H1 (cell line): ENCODE measurements at regions not wholly inside any gene's neighbourhood (a gene's known extent, or its start where the extent isn't known, plus 50 kb on each side); places are given as distances from the start of the nearest gene placed in this dataset.

Experiments used
- ATF2 ChIP-seq: IDR thresholded peaks from 2 replicates; pipeline ENCODE4 v1.6.1; 2012; ENCODE audit warnings: low read length, inconsistent platforms
- BCL11A ChIP-seq, 2 experiments: IDR thresholded peaks; one replicate each; pipeline ENCODE4 v1.6.1; 2011; ENCODE audit warnings: low read depth in 2 of 2, low read length in 2 of 2, mild to moderate bottlenecking in 2 of 2
- CEBPB ChIP-seq: IDR thresholded peaks from 2 replicates; pipeline ENCODE4 v1.6.1; 2012; ENCODE audit warnings: low read depth, low read length
- CHD7 ChIP-seq: fragments of 300-600 bp; sonication (generic); IDR thresholded peaks from 2 replicates; pipeline ENCODE4 v1.7.1; 2012; ENCODE audit warnings: low read length, moderate library complexity, mild to moderate bottlenecking, inconsistent platforms; ENCODE audit not compliant: insufficient replicate concordance
- CTCF ChIP-seq, 3 experiments: IDR thresholded peaks; 1 replicate in 2 of 3; 2 replicates in 1 of 3; pipeline versions ENCODE4 v1.5.1 to v1.6.1; 2011; ENCODE audit warnings: low read length in 3 of 3, mild to moderate bottlenecking in 3 of 3, inconsistent platforms in 2 of 3, low read depth in 1 of 3, moderate library complexity in 1 of 3; ENCODE audit not compliant: insufficient read depth in 1 of 3; ENCODE audit errors: control extremely low read depth in 1 of 3
- EP300 ChIP-seq, 2 experiments: IDR thresholded peaks; 1 replicate in 1 of 2; 2 replicates in 1 of 2; pipeline ENCODE4 v1.6.1; 2011 to 2012; ENCODE audit warnings: low read depth in 2 of 2, low read length in 2 of 2, mild to moderate bottlenecking in 2 of 2, borderline replicate concordance in 1 of 2, inconsistent platforms in 1 of 2, moderate library complexity in 1 of 2
- EZH2 ChIP-seq: fragments of 200-600 bp; sonication (generic); IDR thresholded peaks from 2 replicates; pipeline ENCODE4 v1.7.1; 2012; ENCODE audit warnings: low read depth, mild to moderate bottlenecking, moderate library complexity, low read length, inconsistent platforms; ENCODE audit not compliant: severe bottlenecking
- GABPA ChIP-seq: IDR thresholded peaks from 2 replicates; pipeline ENCODE4 v1.6.1; 2011; ENCODE audit warnings: mild to moderate bottlenecking, low read length, moderate library complexity, borderline replicate concordance; ENCODE audit not compliant: insufficient read depth
- KDM1A ChIP-seq: fragments of 200-600, 300-600 bp; sonication (generic); IDR thresholded peaks from 2 replicates; pipeline ENCODE4 v1.7.1; 2016; ENCODE audit warnings: mild to moderate bottlenecking, low read length, borderline replicate concordance
- POLR2A ChIP-seq, 2 experiments: IDR thresholded peaks; 1 replicate in 1 of 2; 2 replicates in 1 of 2; pipeline ENCODE4 v1.6.1; 2011; ENCODE audit warnings: low read depth in 2 of 2, low read length in 2 of 2, mild to moderate bottlenecking in 2 of 2; ENCODE audit errors: control extremely low read depth in 1 of 2
- POLR2AphosphoS5 ChIP-seq: IDR thresholded peaks from 2 replicates; pipeline ENCODE4 v1.6.1; 2011; ENCODE audit warnings: low read depth, low read length
- RAD21 ChIP-seq, 2 experiments: IDR thresholded peaks in 1 of 2; conservative IDR thresholded peaks in 1 of 2; 2 replicates each; pipeline ENCODE4 v1.6.1; 2011; ENCODE audit warnings: low read depth in 2 of 2, low read length in 2 of 2, improper control_type of control experiment in 1 of 2, inconsistent platforms in 1 of 2, mild to moderate bottlenecking in 1 of 2, moderate library complexity in 1 of 2
- SIN3A ChIP-seq, 2 experiments: IDR thresholded peaks in 1 of 2; conservative IDR thresholded peaks in 1 of 2; 2 replicates each; pipeline ENCODE4 v1.6.1; 2011 to 2012; ENCODE audit warnings: low read length in 2 of 2, improper control_type of control experiment in 1 of 2, low read depth in 1 of 2, mild to moderate bottlenecking in 1 of 2

- no peak for TF ChIP-seq CHD7
- no peak for TF ChIP-seq BCL11A (IDR thresholded peaks at IDR 0.05; ENCODE audit: low read depth in 2 of 2, low read length in 2 of 2)
- TF ChIP-seq CTCF (IDR thresholded peaks at IDR 0.05; ENCODE audit: control extremely low read depth in 1 of 3, insufficient read depth in 1 of 3, low read depth in 1 of 3, low read length in 3 of 3), result no peak
- TF ChIP-seq RAD21 (IDR thresholded peaks at IDR 0.05 in 1 of 2, conservative IDR thresholded peaks at IDR 0.05 in 1 of 2; ENCODE audit: low read depth in 2 of 2, low read length in 2 of 2), result no peak
- TF ChIP-seq CEBPB, result no peak
- TF ChIP-seq GABPA, result no peak
- no peak for TF ChIP-seq EZH2
- TF ChIP-seq POLR2AphosphoS5, result no peak
- TF ChIP-seq ATF2, result no peak
- no peak for TF ChIP-seq EP300 (IDR thresholded peaks at IDR 0.05; ENCODE audit: borderline replicate concordance in 1 of 2, low read depth in 2 of 2, low read length in 2 of 2)
- no peak for TF ChIP-seq POLR2A (IDR thresholded peaks at IDR 0.05; ENCODE audit: control extremely low read depth in 1 of 2, low read depth in 2 of 2, low read length in 2 of 2)
- TF ChIP-seq SIN3A (conservative IDR thresholded peaks at IDR 0.05 in 1 of 2, IDR thresholded peaks at IDR 0.05 in 1 of 2; ENCODE audit: low read depth in 1 of 2, low read length in 2 of 2), result no peak
- TF ChIP-seq KDM1A, result no peak
Measured at GRCh38 chr11:45455536-45455935, 169.4 kb upstream of the SYT13 start.
